IMR-90 (cell line): ENCODE measurements at regions not wholly inside any gene's neighbourhood (a gene's known extent, or its start where the extent isn't known, plus 50 kb on each side); places are given as distances from the start of the nearest gene placed in this dataset.

Experiments
- ATAC-seq: fragments of 200-7000 bp; cut with Tn5 transposase; 2 replicates; pipeline ENCODE4 v1.9.1; 2020; ENCODE audit warnings: low read depth, mild to moderate bottlenecking, moderate library complexity
- BruUV-seq: library from RNA; stranded (reverse); fragments of 400-500 nt; replicated peaks from 2 replicates; lab custom pipeline; 2021; lab: Mats Ljungman, UMichigan
- CTCF ChIA-PET: fragments of 300-600 bp; formaldehyde crosslinking; extraction: SDS; loops from one replicate; lab custom pipeline; 2021; ENCODE audit warnings: antibody characterized with exemption; lab: Yijun Ruan, JAX
- POLR2A ChIA-PET: fragments of 300-600 bp; sonication (Branson Sonifier 250); formaldehyde crosslinking; loops from one replicate; lab custom pipeline; 2022; ENCODE audit warnings: antibody characterized with exemption; ENCODE audit not compliant: unreplicated experiment; lab: Charles Lee
- DNase-seq: peaks from one replicate; pipeline ENCODE4 v3.0.0; 2013
- H2AFZ ChIP-seq: replicated peaks from 2 replicates; pipeline ENCODE3; 2013; ENCODE audit warnings: low read length, mild to moderate bottlenecking; ENCODE audit not compliant: poor library complexity
- H2AK5ac ChIP-seq: 2 replicates; pipeline ENCODE4 v1.6.1; 2013; ENCODE audit warnings: low read depth, low read length, inconsistent platforms
- H2AK9ac ChIP-seq: replicated peaks from 2 replicates; pipeline ENCODE3; 2013; ENCODE audit warnings: mild to moderate bottlenecking, low read depth, low read length, moderate library complexity; ENCODE audit not compliant: poor library complexity
- H2BK120ac ChIP-seq: 2 replicates; pipeline ENCODE4 v1.6.1; 2013; ENCODE audit warnings: low read depth, low read length, inconsistent platforms
- H2BK15ac ChIP-seq: 3 replicates; pipeline ENCODE4 v1.6.1; 2013; ENCODE audit warnings: low read depth, low read length, inconsistent platforms
- H2BK20ac ChIP-seq: 2 replicates; pipeline ENCODE4 v1.6.1; 2013; ENCODE audit warnings: low read depth, mild to moderate bottlenecking, inconsistent platforms, low read length, moderate library complexity
- H2BK5ac ChIP-seq: 2 replicates; pipeline ENCODE4 v1.6.1; 2013; ENCODE audit warnings: mild to moderate bottlenecking, low read depth, low read length, inconsistent platforms; ENCODE audit not compliant: poor library complexity, severe bottlenecking
- H3K14ac ChIP-seq: replicated peaks from 2 replicates; pipeline ENCODE4 v1.6.1; 2013; ENCODE audit warnings: low read depth, low read length, inconsistent platforms
- H3K18ac ChIP-seq: 2 replicates; pipeline ENCODE4 v1.6.1; 2013; ENCODE audit warnings: low read depth, low read length, control low read depth
- H3K23ac ChIP-seq: 2 replicates; pipeline ENCODE4 v1.6.1; 2013; ENCODE audit warnings: low read depth, low read length, inconsistent platforms
- H3K27ac ChIP-seq: 2 replicates; pipeline ENCODE4 v1.5.1; 2013; ENCODE audit warnings: mild to moderate bottlenecking, control low read depth, low read length; ENCODE audit not compliant: insufficient read depth
- H3K27me3 ChIP-seq: 2 replicates; pipeline ENCODE4 v1.6.1; 2013; ENCODE audit warnings: low read length; ENCODE audit not compliant: control insufficient read depth, insufficient read depth
- H3K36me3 ChIP-seq: 2 replicates; pipeline ENCODE4 v1.6.1; 2013; ENCODE audit warnings: low read length, mixed read lengths; ENCODE audit not compliant: control insufficient read depth, insufficient read depth
- H3K4ac ChIP-seq: 2 replicates; pipeline ENCODE4 v1.6.1; 2013; ENCODE audit warnings: low read depth, low read length, inconsistent platforms
- H3K4me1 ChIP-seq: 2 replicates; pipeline ENCODE4 v1.6.1; 2013; ENCODE audit warnings: low read length, mixed read lengths; ENCODE audit not compliant: control insufficient read depth, insufficient read depth
- H3K4me2 ChIP-seq: 2 replicates; pipeline ENCODE4 v1.6.1; 2013; ENCODE audit warnings: low read depth, mild to moderate bottlenecking, control low read depth, low read length, moderate library complexity
- H3K4me3 ChIP-seq: 2 replicates; pipeline ENCODE4 v1.5.1; 2013; ENCODE audit warnings: low read depth, mild to moderate bottlenecking, control low read depth, low read length, moderate library complexity; ENCODE audit not compliant: insufficient read depth
- H3K56ac ChIP-seq: 2 replicates; pipeline ENCODE4 v1.6.1; 2013; ENCODE audit warnings: low read length, inconsistent platforms; ENCODE audit not compliant: insufficient read depth; ENCODE audit errors: extremely low read depth
- H3K79me1 ChIP-seq, 2 experiments: 2 replicates each; pipeline ENCODE4 v1.6.1; 2013; ENCODE audit warnings: low read length in 2 of 2, inconsistent platforms in 1 of 2, low read depth in 1 of 2
- H3K9ac ChIP-seq: 2 replicates; pipeline ENCODE4 v1.6.1; 2013; ENCODE audit warnings: low read depth, low read length, control low read depth
- H3K9me1 ChIP-seq: 2 replicates; pipeline ENCODE4 v1.6.1; 2013; ENCODE audit warnings: low read length, inconsistent platforms; ENCODE audit not compliant: insufficient read depth
- H3K9me3 ChIP-seq: 2 replicates; pipeline ENCODE4 v1.6.1; 2013; ENCODE audit warnings: low read length; ENCODE audit not compliant: control insufficient read depth, insufficient read depth
- H4K20me1 ChIP-seq: 2 replicates; pipeline ENCODE4 v1.6.1; 2013; ENCODE audit warnings: low read length, inconsistent platforms; ENCODE audit not compliant: insufficient read depth
- H4K5ac ChIP-seq: 2 replicates; pipeline ENCODE4 v1.6.1; 2013; ENCODE audit warnings: mild to moderate bottlenecking, low read depth, low read length, control low read depth
- H4K8ac ChIP-seq, 2 experiments: 2 replicates each; pipeline ENCODE4 v1.6.1; 2013; ENCODE audit warnings: low read depth in 2 of 2, low read length in 2 of 2, control low read depth in 1 of 2, inconsistent platforms in 1 of 2
- H4K91ac ChIP-seq: 2 replicates; pipeline ENCODE4 v1.6.1; 2013; ENCODE audit warnings: low read depth, low read length, inconsistent platforms; ENCODE audit not compliant: insufficient read depth
- BHLHE40 ChIP-seq: fragments of 150-350 bp; IDR thresholded peaks from 2 replicates; pipeline ENCODE4 v1.6.1; 2016; ENCODE audit warnings: mild to moderate bottlenecking, low read depth, low read length
- CEBPB ChIP-seq: IDR thresholded peaks from 2 replicates; pipeline ENCODE4 v1.6.1; 2012; ENCODE audit warnings: low read depth, low read length, improper control_type of control experiment
- CHD1 ChIP-seq: IDR thresholded peaks from 2 replicates; pipeline ENCODE4 v1.6.1; 2012; ENCODE audit warnings: low read depth, low read length, improper control_type of control experiment
- CTCF ChIP-seq: conservative IDR thresholded peaks from 2 replicates; pipeline ENCODE4 v1.5.1; 2012; ENCODE audit warnings: mild to moderate bottlenecking, low read depth, low read length, improper control_type of control experiment
- ELK1 ChIP-seq: fragments of 150-350 bp; IDR thresholded peaks from 2 replicates; pipeline ENCODE4 v1.6.1; 2016; ENCODE audit warnings: low read depth, mild to moderate bottlenecking, low read length, moderate library complexity, borderline replicate concordance
- FOS ChIP-seq: fragments of 150-350 bp; IDR thresholded peaks from 2 replicates; pipeline ENCODE4 v1.6.1; 2016; ENCODE audit warnings: low read depth, low read length
- MAFK ChIP-seq: IDR thresholded peaks from 2 replicates; pipeline ENCODE4 v1.6.1; 2012; ENCODE audit warnings: low read depth, low read length, improper control_type of control experiment
- MAZ ChIP-seq: IDR thresholded peaks from 2 replicates; pipeline ENCODE4 v1.6.1; 2012; ENCODE audit warnings: low read depth, mild to moderate bottlenecking, low read length, improper control_type of control experiment, moderate library complexity, borderline replicate concordance
- MXI1 ChIP-seq: IDR thresholded peaks from 2 replicates; pipeline ENCODE4 v1.6.1; 2012; ENCODE audit warnings: low read depth, mild to moderate bottlenecking, low read length, moderate library complexity, borderline replicate concordance
- NFE2L2 ChIP-seq: fragments of 150-350 bp; IDR thresholded peaks from 2 replicates; pipeline ENCODE4 v1.6.1; 2016; ENCODE audit warnings: low read depth, mild to moderate bottlenecking, low read length
- POLR2A ChIP-seq: IDR thresholded peaks from 2 replicates; pipeline ENCODE4 v1.6.1; 2012; ENCODE audit warnings: mild to moderate bottlenecking, low read depth, low read length
- RAD21 ChIP-seq: IDR thresholded peaks from 2 replicates; pipeline ENCODE4 v1.6.1; 2012; ENCODE audit warnings: low read length, improper control_type of control experiment
- RCOR1 ChIP-seq: IDR thresholded peaks from 2 replicates; pipeline ENCODE4 v1.6.1; 2012; ENCODE audit warnings: mild to moderate bottlenecking, low read length, improper control_type of control experiment; ENCODE audit not compliant: insufficient replicate concordance
- RFX5 ChIP-seq: IDR thresholded peaks from 2 replicates; pipeline ENCODE4 v1.8.0; 2012; ENCODE audit warnings: low read depth, mild to moderate bottlenecking, low read length, moderate library complexity
- SMC3 ChIP-seq: fragments of 150-350 bp; IDR thresholded peaks from 2 replicates; pipeline ENCODE4 v1.6.1; 2016; ENCODE audit warnings: low read depth, mild to moderate bottlenecking, antibody characterized with exemption, low read length, moderate library complexity
- USF2 ChIP-seq: fragments of 150-350 bp; IDR thresholded peaks from 2 replicates; pipeline ENCODE4 v1.6.1; 2017; ENCODE audit warnings: mild to moderate bottlenecking, antibody characterized with exemption, low read length, low read depth
- dilution Hi-C: fragments of 300-500 bp; cut with HindIII; formaldehyde crosslinking; loops from one replicate; pipeline ENCODE4 v1.14.3; 2018; ENCODE audit warnings: low sequenced_read_pairs; ENCODE audit not compliant: unreplicated experiment
- in situ Hi-C: fragments of 300-500 bp; cut with MboI; formaldehyde crosslinking; loops from 3 replicates; pipeline ENCODE4 v1.14.3; 2019; ENCODE audit warnings: low sequenced_read_pairs, inconsistent platforms, mixed read lengths
- intact Hi-C: fragments of 100-400 bp; cut with micrococcal nuclease; formaldehyde crosslinking; loops from 2 replicates; pipeline ENCODE4 v1.10.0; 2022

DNA sequence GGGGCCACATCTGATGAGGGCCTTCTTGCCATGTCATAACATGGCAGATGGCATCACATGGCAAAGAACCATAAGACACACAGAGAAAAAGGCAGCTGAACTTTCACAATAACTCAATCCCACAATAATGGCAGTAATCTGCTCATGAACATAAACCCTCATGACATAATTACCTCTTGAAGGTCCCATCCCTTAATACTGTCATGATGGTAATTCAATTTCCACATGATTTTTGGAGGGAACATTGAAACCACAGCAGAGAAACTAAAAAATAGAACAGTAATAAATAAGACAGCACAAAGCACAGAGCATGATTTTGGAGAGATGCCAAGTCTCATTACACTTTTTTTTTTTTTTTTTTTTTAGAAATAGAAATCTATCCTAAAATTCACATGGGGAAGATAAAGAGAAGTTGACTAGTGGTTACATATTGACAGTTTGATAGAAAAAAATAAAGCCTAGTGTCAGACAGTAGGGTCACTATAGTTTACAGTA lies 61.8 kb upstream of the ATF7IP start:
- intact Hi-C loops (no loop called here), in situ Hi-C loops (no loop called here), dilution Hi-C loops (no loop called here)
- no peak overlapping the region for H3K4me3 ChIP-seq
- H2AK9ac ChIP-seq = no peak overlapping the region
- no peak overlapping the region for H3K4me2 ChIP-seq
- H2AK5ac ChIP-seq = no peak overlapping the region
- H3K9me3 ChIP-seq = peaks cover 3% of the 10 kb centered on the region
- POLR2A ChIA-PET = no interaction called here
- no peaks in the 10 kb centered on the region for H3K36me3 ChIP-seq
- no peak overlapping the region for H3K56ac ChIP-seq
- TF ChIP-seq MXI1 (no peak), RAD21 (no peak), CHD1 (no peak), SMC3 (no peak), POLR2A (no peak), USF2 (no peak), BHLHE40 (no peak), CTCF (no peak), RCOR1 (no peak), MAZ (no peak), ELK1 (no peak), RFX5 (no peak), CEBPB (no peak), MAFK (no peak), FOS (no peak), NFE2L2 (no peak)
- H3K27me3 ChIP-seq = no peaks in the 10 kb centered on the region
- no peak overlapping the region for H3K14ac ChIP-seq
- no peak overlapping the region for H3K4ac ChIP-seq
- H2BK15ac ChIP-seq = no peak overlapping the region
- H4K5ac ChIP-seq = no peak overlapping the region
- H2AFZ ChIP-seq = no peak overlapping the region
- H2BK20ac ChIP-seq = no peak overlapping the region
- no peak overlapping the region for H2BK120ac ChIP-seq
- H4K8ac ChIP-seq = no peak overlapping the region
- H3K9me1 ChIP-seq = no peaks in the 10 kb centered on the region
- ATAC-seq (no peak), DNase-seq (no peak)
- no peaks in the 10 kb centered on the region for H4K20me1 ChIP-seq
- no TSS peak for BruUV-seq
- no peak overlapping the region for H3K23ac ChIP-seq
- H3K9ac ChIP-seq = no peak overlapping the region
- H3K4me1 ChIP-seq = no peaks in the 10 kb centered on the region
- H3K27ac ChIP-seq = no peak overlapping the region
- CTCF ChIA-PET = no interaction called here
- no peak overlapping the region for H4K91ac ChIP-seq
- no peak overlapping the region for H3K18ac ChIP-seq
- H2BK5ac ChIP-seq = no peak overlapping the region
- no peaks in the 10 kb centered on the region for H3K79me1 ChIP-seq
